Astrocyte (in vitro differentiated cells and primary cell): ENCODE measurements at regions not wholly inside any gene's neighbourhood (a gene's known extent, or its start where the extent isn't known, plus 50 kb on each side); places are given as distances from the start of the nearest gene placed in this dataset.
"Not testable (repeated sequence)": the region's sequence is repeated elsewhere in the genome, so short reads cannot be mapped to it uniquely, and the experiment has no call there.

Source experiments
- DNase-seq: peaks from one replicate; pipeline ENCODE4 v3.0.0-alpha.2; 2010; ENCODE audit warnings: low read depth
- FAIRE-seq: peaks from 2 replicates; lab custom pipeline; 2011; peaks lifted over from hg19 to GRCh38; lab: Jason Lieb, UNC
- H2AFZ ChIP-seq: 2 replicates; pipeline ENCODE4 v1.6.0; 2012; ENCODE audit warnings: low read depth, low read length, inconsistent platforms
- H3K27ac ChIP-seq: 2 replicates; pipeline ENCODE4 v1.5.1; 2011; ENCODE audit warnings: low read depth, low read length, inconsistent platforms
- H3K27me3 ChIP-seq: 2 replicates; pipeline ENCODE4 v1.6.0; 2011; ENCODE audit warnings: low read length, inconsistent platforms; ENCODE audit not compliant: insufficient read depth
- H3K36me3 ChIP-seq: 2 replicates; pipeline ENCODE4 v1.5.1; 2011; ENCODE audit warnings: low read length, inconsistent platforms; ENCODE audit not compliant: insufficient read depth
- H3K4me1 ChIP-seq: 2 replicates; pipeline ENCODE4 v1.5.1; 2011; ENCODE audit warnings: low read length, inconsistent platforms; ENCODE audit not compliant: insufficient read depth
- H3K4me2 ChIP-seq: 2 replicates; pipeline ENCODE4 v1.6.0; 2012; ENCODE audit warnings: low read length, inconsistent platforms
- H3K4me3 ChIP-seq: 2 replicates; pipeline ENCODE4 v1.5.1; 2011; ENCODE audit warnings: low read depth, mild to moderate bottlenecking, low read length, inconsistent platforms; ENCODE audit not compliant: insufficient read depth
- H3K79me2 ChIP-seq: 2 replicates; pipeline ENCODE4 v1.6.0; 2012; ENCODE audit warnings: mild to moderate bottlenecking, low read length, inconsistent platforms; ENCODE audit not compliant: insufficient read depth
- H3K9ac ChIP-seq: 2 replicates; pipeline ENCODE4 v1.6.0; 2012; ENCODE audit warnings: mild to moderate bottlenecking, low read length, inconsistent platforms
- H3K9me3 ChIP-seq: 2 replicates; pipeline ENCODE4 v1.5.1; 2012; ENCODE audit warnings: low read depth, mild to moderate bottlenecking, low read length, inconsistent platforms; ENCODE audit not compliant: insufficient read depth
- H4K20me1 ChIP-seq: 2 replicates; pipeline ENCODE4 v1.6.0; 2012; ENCODE audit warnings: low read length, inconsistent platforms; ENCODE audit not compliant: insufficient read depth
- H3K27ac Mint-ChIP-seq: one replicate; pipeline ENCODE4 v1.8.0; 2021; ENCODE audit warnings: mild to moderate bottlenecking, mixed read lengths; ENCODE audit not compliant: unreplicated experiment
- H3K27me3 Mint-ChIP-seq: one replicate; pipeline ENCODE4 v1.8.0; 2021; ENCODE audit warnings: low read depth, mixed read lengths; ENCODE audit not compliant: unreplicated experiment
- H3K36me3 Mint-ChIP-seq: one replicate; pipeline ENCODE4 v1.8.0; 2021; ENCODE audit warnings: low read depth, mixed read lengths; ENCODE audit not compliant: unreplicated experiment
- H3K4me1 Mint-ChIP-seq: one replicate; pipeline ENCODE4 v1.8.0; 2021; ENCODE audit warnings: low read depth, mixed read lengths; ENCODE audit not compliant: unreplicated experiment
- H3K4me3 Mint-ChIP-seq: one replicate; pipeline ENCODE4 v1.8.0; 2021; ENCODE audit warnings: mild to moderate bottlenecking, moderate library complexity, mixed read lengths; ENCODE audit not compliant: unreplicated experiment
- H3K9me3 Mint-ChIP-seq: one replicate; pipeline ENCODE4 v1.8.0; 2021; ENCODE audit warnings: mild to moderate bottlenecking, mixed read lengths; ENCODE audit not compliant: unreplicated experiment
- EZH2 ChIP-seq: IDR thresholded peaks from 2 replicates; pipeline ENCODE4 v1.6.1; 2012; ENCODE audit warnings: mild to moderate bottlenecking, low read length, inconsistent platforms; ENCODE audit not compliant: insufficient read depth
- TF ChIP-seq, protein P1 (sequence below): IDR thresholded peaks from 2 replicates; pipeline ENCODE4 v1.5.1; 2011; ENCODE audit warnings: low read depth, mild to moderate bottlenecking, inconsistent platforms, low read length, moderate library complexity; ENCODE audit not compliant: insufficient read depth

DNA sequence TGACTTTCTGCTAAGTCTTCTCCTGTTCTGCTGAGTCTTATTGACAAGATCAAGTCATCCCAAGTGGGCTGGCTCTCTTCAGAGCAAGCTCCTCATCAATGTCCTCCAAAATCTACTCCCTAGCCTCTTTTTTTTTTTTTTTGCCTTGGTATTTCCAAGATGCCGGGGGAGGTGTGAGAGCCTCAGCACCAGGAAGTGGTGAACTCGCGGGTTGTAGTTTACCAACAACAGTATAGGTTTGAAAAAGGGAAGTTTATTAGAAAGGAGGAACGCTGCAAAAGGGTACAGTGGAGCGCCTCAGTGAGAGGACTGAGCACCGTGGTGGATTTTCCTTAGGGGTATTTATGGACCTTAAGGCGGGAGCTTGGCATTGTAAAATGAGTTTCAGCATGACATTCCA is 94.3 kb upstream of the SGO1 start:
- Histone ChIP-seq H3K79me2 (no peaks in the 10 kb centered on the region), H3K36me3 (no peaks in the 10 kb centered on the region), H2AFZ (no peak overlapping the region), H3K4me3 (no peak overlapping the region), H3K9ac (no peak overlapping the region), H3K27me3 (no peaks in the 10 kb centered on the region), H3K27ac (no peak overlapping the region), H4K20me1 (no peaks in the 10 kb centered on the region), H3K9me3 (no peaks in the 10 kb centered on the region), H3K4me2 (no peak overlapping the region), H3K4me1 (no peaks in the 10 kb centered on the region)
- Mint-ChIP-seq H3K36me3 (no peaks in the 10 kb centered on the region), H3K4me1 (no peaks in the 10 kb centered on the region), H3K27ac (no peak overlapping the region), H3K9me3 (peaks cover 13% of the 10 kb centered on the region), H3K4me3 (no peak overlapping the region), H3K27me3 (no peaks in the 10 kb centered on the region)
- FAIRE-seq = no peak
- TF ChIP-seq, protein P1, sequence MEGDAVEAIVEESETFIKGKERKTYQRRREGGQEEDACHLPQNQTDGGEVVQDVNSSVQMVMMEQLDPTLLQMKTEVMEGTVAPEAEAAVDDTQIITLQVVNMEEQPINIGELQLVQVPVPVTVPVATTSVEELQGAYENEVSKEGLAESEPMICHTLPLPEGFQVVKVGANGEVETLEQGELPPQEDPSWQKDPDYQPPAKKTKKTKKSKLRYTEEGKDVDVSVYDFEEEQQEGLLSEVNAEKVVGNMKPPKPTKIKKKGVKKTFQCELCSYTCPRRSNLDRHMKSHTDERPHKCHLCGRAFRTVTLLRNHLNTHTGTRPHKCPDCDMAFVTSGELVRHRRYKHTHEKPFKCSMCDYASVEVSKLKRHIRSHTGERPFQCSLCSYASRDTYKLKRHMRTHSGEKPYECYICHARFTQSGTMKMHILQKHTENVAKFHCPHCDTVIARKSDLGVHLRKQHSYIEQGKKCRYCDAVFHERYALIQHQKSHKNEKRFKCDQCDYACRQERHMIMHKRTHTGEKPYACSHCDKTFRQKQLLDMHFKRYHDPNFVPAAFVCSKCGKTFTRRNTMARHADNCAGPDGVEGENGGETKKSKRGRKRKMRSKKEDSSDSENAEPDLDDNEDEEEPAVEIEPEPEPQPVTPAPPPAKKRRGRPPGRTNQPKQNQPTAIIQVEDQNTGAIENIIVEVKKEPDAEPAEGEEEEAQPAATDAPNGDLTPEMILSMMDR = no peak
- TF ChIP-seq EZH2 = no peak
- no peak for DNase-seq

DNA sequence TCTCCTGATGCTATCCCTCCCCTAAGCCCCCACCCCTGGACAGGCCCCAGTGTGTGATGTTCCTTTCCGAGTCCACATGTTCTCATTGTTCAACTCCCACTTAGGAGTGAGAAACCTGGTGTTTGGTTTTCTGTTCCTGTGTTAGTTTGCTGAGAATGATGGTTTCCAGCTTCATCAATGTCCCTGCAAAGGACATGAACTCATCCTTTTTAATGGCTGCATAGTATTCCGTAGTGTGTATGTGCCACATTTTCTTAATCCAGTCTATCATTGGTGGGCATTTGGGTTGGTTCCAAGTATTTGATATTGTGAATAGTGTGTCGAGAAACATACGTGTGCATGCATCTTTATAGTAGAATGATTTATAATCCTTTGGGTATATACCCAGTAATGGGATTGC is 80.0 kb upstream of the SGO1 start:
- not testable (repeated sequence) for H3K36me3 Mint-ChIP-seq, H3K9me3 Mint-ChIP-seq, H3K27ac Mint-ChIP-seq, H3K4me1 ChIP-seq, DNase-seq, H3K27me3 ChIP-seq, H3K9ac ChIP-seq, H3K79me2 ChIP-seq, H2AFZ ChIP-seq, H3K4me2 ChIP-seq, H4K20me1 ChIP-seq, H3K9me3 ChIP-seq, H3K36me3 ChIP-seq, FAIRE-seq, H3K4me3 ChIP-seq, H3K27me3 Mint-ChIP-seq, H3K4me3 Mint-ChIP-seq, H3K4me1 Mint-ChIP-seq, H3K27ac ChIP-seq

DNA sequence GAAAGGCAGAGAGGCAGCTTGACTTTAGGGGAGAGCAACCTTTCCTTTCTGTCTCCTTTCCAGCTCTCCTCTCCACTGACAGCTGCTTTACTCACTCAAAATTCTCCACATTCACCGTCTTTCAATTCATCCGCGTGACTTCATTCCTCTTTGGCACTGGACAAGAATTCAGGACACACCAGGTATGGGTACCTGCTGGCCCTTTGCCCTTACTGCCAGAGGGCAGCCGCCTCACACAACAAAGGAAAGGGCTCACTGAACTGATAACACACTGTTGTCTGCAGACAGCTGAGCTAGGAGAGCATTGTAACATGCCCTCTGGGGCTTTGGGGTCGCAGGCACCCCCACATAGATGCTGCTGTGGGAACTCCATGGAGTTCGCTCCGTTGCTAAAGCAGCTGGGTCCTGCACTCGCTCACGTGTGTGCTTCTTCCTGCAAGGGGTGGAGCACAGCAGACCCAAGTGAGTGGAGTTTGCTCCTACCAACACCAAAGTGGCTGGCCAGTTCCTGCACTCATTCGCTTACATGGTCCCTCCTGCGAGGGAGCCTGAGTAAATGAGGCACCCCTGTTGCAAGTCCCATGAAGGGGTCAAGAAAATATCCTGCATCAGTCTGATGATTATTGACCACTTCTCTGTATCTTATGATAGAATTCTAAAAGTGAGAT is 79.0 kb upstream of the SGO1 start:
- H3K4me2 ChIP-seq = no peak overlapping the region
- no peak overlapping the region for H3K4me3 ChIP-seq
- FAIRE-seq = no peak
- H3K27me3 ChIP-seq = no peaks in the 10 kb centered on the region
- TF ChIP-seq, protein P1 = no peak
- TF ChIP-seq EZH2 = no peak
- Mint-ChIP-seq H3K27me3 (no peaks in the 10 kb centered on the region), H3K36me3 (no peaks in the 10 kb centered on the region), H3K9me3 (peaks cover 6% of the 10 kb centered on the region), H3K27ac (no peak overlapping the region), H3K4me1 (no peaks in the 10 kb centered on the region), H3K4me3 (no peak overlapping the region)
- no peaks in the 10 kb centered on the region for H3K36me3 ChIP-seq
- no peaks in the 10 kb centered on the region for H4K20me1 ChIP-seq
- no peaks in the 10 kb centered on the region for H3K79me2 ChIP-seq
- H3K27ac ChIP-seq = no peak overlapping the region
- DNase-seq = no peak
- no peaks in the 10 kb centered on the region for H3K9me3 ChIP-seq
- H3K9ac ChIP-seq = no peak overlapping the region
- H3K4me1 ChIP-seq = no peaks in the 10 kb centered on the region
- H2AFZ ChIP-seq = no peak overlapping the region
